B cell (primary cell): ENCODE measurements at regions not wholly inside any gene's neighbourhood (a gene's known extent, or its start where the extent isn't known, plus 50 kb on each side); places are given as distances from the start of the nearest gene placed in this dataset.

ENCODE experiments used
- EZH2 ChIP-seq: IDR thresholded peaks from 2 replicates; pipeline ENCODE4 v1.6.1; 2012; ENCODE audit warnings: borderline replicate concordance, low read depth, mild to moderate bottlenecking, moderate library complexity, low read length; ENCODE audit not compliant: insufficient read depth, poor library complexity, severe bottlenecking
- TF ChIP-seq, protein P1 (sequence below): fragments of 200-600 bp; IDR thresholded peaks from one replicate; pipeline ENCODE4 v1.8.0; 2022; ENCODE audit warnings: antibody characterized with exemption, mild to moderate bottlenecking

DNA sequence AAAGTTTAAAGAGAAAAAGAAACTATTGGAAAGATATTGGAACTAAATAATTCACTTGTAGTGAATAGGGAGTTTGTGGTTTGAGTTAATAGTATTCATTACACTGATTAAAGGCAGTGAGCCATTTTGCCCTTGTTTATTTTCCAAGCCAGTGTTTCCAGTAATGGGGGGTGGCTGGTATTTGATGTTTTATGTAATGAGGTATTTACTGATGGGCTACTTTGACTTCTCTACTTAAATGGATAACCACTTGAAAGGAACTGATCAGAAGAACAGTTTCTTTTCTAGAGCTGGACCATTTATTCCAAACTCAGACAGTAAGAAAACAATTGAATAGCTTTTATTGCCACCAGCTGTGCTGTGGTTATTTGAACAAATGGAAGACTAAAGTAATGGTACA lies 227.0 kb upstream of the HDAC9 start:
- TF ChIP-seq, protein P1, sequence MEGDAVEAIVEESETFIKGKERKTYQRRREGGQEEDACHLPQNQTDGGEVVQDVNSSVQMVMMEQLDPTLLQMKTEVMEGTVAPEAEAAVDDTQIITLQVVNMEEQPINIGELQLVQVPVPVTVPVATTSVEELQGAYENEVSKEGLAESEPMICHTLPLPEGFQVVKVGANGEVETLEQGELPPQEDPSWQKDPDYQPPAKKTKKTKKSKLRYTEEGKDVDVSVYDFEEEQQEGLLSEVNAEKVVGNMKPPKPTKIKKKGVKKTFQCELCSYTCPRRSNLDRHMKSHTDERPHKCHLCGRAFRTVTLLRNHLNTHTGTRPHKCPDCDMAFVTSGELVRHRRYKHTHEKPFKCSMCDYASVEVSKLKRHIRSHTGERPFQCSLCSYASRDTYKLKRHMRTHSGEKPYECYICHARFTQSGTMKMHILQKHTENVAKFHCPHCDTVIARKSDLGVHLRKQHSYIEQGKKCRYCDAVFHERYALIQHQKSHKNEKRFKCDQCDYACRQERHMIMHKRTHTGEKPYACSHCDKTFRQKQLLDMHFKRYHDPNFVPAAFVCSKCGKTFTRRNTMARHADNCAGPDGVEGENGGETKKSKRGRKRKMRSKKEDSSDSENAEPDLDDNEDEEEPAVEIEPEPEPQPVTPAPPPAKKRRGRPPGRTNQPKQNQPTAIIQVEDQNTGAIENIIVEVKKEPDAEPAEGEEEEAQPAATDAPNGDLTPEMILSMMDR, result no peak
- TF ChIP-seq EZH2, result no peak
